ENCODE measurements at regions not wholly inside any gene's neighbourhood (a gene's known extent, or its start where the extent isn't known, plus 50 kb on each side); places are given as distances from the start of the nearest gene placed in this dataset.

DNA sequence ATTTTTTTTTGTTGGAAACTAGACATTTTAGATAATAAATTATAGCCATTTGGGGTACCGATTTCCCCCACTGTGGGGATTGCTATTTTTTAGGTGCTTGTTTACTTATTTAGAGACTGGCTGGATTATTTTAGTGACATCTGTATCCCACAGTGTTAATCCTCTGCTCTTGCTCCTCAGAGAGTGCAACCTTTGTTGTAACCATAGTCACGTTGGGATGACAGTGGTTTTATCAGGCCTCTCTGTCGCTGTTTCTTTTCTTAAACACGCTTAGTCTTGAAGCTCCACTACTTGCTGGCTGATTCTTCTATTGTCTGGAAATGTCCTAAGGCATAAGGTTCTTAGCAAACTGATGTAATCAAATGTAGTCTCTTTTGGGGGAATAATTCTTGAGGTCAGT is 451.6 kb upstream of the SEMA6D start:
- H3K9me3 Mint-ChIP-seq = peaks cover 14% of the 10 kb centered on the region in 2 experiments
- H3K79me1 ChIP-seq (ENCODE audit: insufficient read depth, low read depth, low read length, poor library complexity, severe bottlenecking) = no peaks in the 10 kb centered on the region
- H2BK15ac ChIP-seq (ENCODE audit: low read depth, low read length) = no peak overlapping the region
- H3T11ph ChIP-seq (ENCODE audit: low read length) = no peak overlapping the region
- H2AK5ac ChIP-seq (ENCODE audit: insufficient read length, low read length) = no peak overlapping the region
- no peak overlapping the region for H3K18ac ChIP-seq (ENCODE audit: insufficient read length, low read depth, low read length)
- H3K56ac ChIP-seq (ENCODE audit: insufficient read length, low read depth, low read length) = no peak overlapping the region
- no peaks in the 10 kb centered on the region for H3K27me3 ChIP-seq (ENCODE audit: insufficient read depth, low read length)
- H3K27ac ChIP-seq (ENCODE audit: insufficient read length, low read depth, low read length) = no peak overlapping the region
- no peak overlapping the region for H3K4me2 ChIP-seq (ENCODE audit: insufficient read depth, insufficient read length, low read length)
- H3K4me1 Mint-ChIP-seq = peaks cover 3 to 4% of the 10 kb centered on the region in 2 experiments; a peak in 1 of 4 replicates
- H2BK12ac ChIP-seq (ENCODE audit: insufficient read length, low read depth, low read length) = no peak overlapping the region
- peaks cover 0 to 8% (median 8%) of the 10 kb centered on the region in 3 experiments; a peak in 3 of 7 replicates for H3K36me3 Mint-ChIP-seq (ENCODE audit: insufficient read depth in 1 of 3, low read depth in 3 of 3)
- H4K91ac ChIP-seq (ENCODE audit: insufficient read length, low read depth, low read length) = no peak overlapping the region
- no peak overlapping the region for H2BK120ac ChIP-seq (ENCODE audit: low read depth, low read length, poor library complexity, severe bottlenecking)
- no peaks in the 10 kb centered on the region for H3K27me3 Mint-ChIP-seq (ENCODE audit: low read depth)
- no peak overlapping the region for H2BK5ac ChIP-seq (ENCODE audit: insufficient read length, low read length)
- no peaks in the 10 kb centered on the region for H3K23me2 ChIP-seq (ENCODE audit: insufficient read length, low read depth, low read length, poor library complexity, severe bottlenecking)
- no peak overlapping the region for H2BK20ac ChIP-seq (ENCODE audit: low read depth, low read length, poor library complexity, severe bottlenecking)
- no peak overlapping the region for H3K4ac ChIP-seq (ENCODE audit: low read depth, low read length)
- TF ChIP-seq, protein P1, sequence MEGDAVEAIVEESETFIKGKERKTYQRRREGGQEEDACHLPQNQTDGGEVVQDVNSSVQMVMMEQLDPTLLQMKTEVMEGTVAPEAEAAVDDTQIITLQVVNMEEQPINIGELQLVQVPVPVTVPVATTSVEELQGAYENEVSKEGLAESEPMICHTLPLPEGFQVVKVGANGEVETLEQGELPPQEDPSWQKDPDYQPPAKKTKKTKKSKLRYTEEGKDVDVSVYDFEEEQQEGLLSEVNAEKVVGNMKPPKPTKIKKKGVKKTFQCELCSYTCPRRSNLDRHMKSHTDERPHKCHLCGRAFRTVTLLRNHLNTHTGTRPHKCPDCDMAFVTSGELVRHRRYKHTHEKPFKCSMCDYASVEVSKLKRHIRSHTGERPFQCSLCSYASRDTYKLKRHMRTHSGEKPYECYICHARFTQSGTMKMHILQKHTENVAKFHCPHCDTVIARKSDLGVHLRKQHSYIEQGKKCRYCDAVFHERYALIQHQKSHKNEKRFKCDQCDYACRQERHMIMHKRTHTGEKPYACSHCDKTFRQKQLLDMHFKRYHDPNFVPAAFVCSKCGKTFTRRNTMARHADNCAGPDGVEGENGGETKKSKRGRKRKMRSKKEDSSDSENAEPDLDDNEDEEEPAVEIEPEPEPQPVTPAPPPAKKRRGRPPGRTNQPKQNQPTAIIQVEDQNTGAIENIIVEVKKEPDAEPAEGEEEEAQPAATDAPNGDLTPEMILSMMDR (conservative IDR thresholded peaks at IDR 0.05) = no peak
- H3K9me3 ChIP-seq (ENCODE audit: control insufficient read depth, low read depth, low read length) = no peaks in the 10 kb centered on the region
- no peaks in the 10 kb centered on the region for H4K20me1 ChIP-seq (ENCODE audit: control insufficient read depth, insufficient read depth, insufficient read length)
- no peak overlapping the region for H4K5ac ChIP-seq (ENCODE audit: insufficient read length, low read depth, low read length)
- H3K27ac Mint-ChIP-seq = no peak overlapping the region
- no peak for DNase-seq
- no peak overlapping the region for H2AFZ ChIP-seq (ENCODE audit: low read length)
- no peak overlapping the region for H3K4me3 Mint-ChIP-seq
- no peaks in the 10 kb centered on the region for H3K79me2 ChIP-seq (ENCODE audit: insufficient read depth, low read length)
- no peak overlapping the region for H3K23ac ChIP-seq (ENCODE audit: insufficient read length, low read depth, low read length)
- H3K9ac ChIP-seq (ENCODE audit: extremely low read depth, insufficient read length, low read length) = no peak overlapping the region
- H3K14ac ChIP-seq (ENCODE audit: insufficient read depth, low read length) = no peak overlapping the region
- no peaks in the 10 kb centered on the region for H3K4me1 ChIP-seq (ENCODE audit: insufficient read depth, low read length)
- H4K8ac ChIP-seq (replicated peaks; ENCODE audit: insufficient read length, low read depth, low read length) = no peak overlapping the region
- WGBS (ENCODE audit: extremely low coverage, insufficient read length, low lambda C conversion rate) = no CpG with 5 or more reads among the region's 4 CpGs

All from H9 (cell line).